K562 (cell line): ENCODE measurements at regions not wholly inside any gene's neighbourhood (a gene's known extent, or its start where the extent isn't known, plus 50 kb on each side); places are given as distances from the start of the nearest gene placed in this dataset.

Experiments
- ATAC-seq: fragments of 200-7000 bp; cut with Tn5 transposase; 3 replicates; pipeline ENCODE4 v1.9.1; 2020; ENCODE audit warnings: moderate library complexity
- BruUV-seq: library from RNA; stranded (reverse); fragments of 400-500 nt; replicated peaks from 2 replicates; lab custom pipeline; 2021; lab: Mats Ljungman, UMichigan
- CTCF ChIA-PET: fragments of 300-600 bp; formaldehyde crosslinking; extraction: SDS; loops from one replicate; lab custom pipeline; 2021; ENCODE audit warnings: low intra/inter-chr PET ratio; lab: Yijun Ruan, JAX
- POLR2A ChIA-PET: fragments of 300-600, 350-650 bp; sonication (Branson Sonifier 250); formaldehyde crosslinking; extraction: SDS; loops from one replicate; lab custom pipeline; 2021; ENCODE audit warnings: antibody characterized with exemption, inconsistent platforms; lab: Yijun Ruan, JAX
- DNase-seq, 4 experiments: peaks; one replicate each; pipeline versions ENCODE4 v3.0.0 to v3.0.0-alpha.2; 2011 to 2018; ENCODE audit warnings: low spot score in 3 of 4, mixed read lengths in 3 of 4; ENCODE audit errors: extremely low read depth in 1 of 4
- FAIRE-seq: peaks from 2 replicates; lab custom pipeline; 2011; peaks lifted over from hg19 to GRCh38; lab: Jason Lieb, UNC
- H2AFZ ChIP-seq: 2 replicates; pipeline ENCODE4 v1.6.0; 2011; ENCODE audit warnings: low read depth, low read length, control low read depth, inconsistent platforms
- H3K27ac ChIP-seq: fragments of 200-600 bp; 3 replicates; pipeline ENCODE4 v1.8.0; 2011; ENCODE audit warnings: low read depth, mild to moderate bottlenecking, control low read depth, inconsistent platforms, low read length, moderate library complexity, mixed read lengths; ENCODE audit errors: extremely low read depth
- H3K27me3 ChIP-seq, 2 experiments: fragments of 300-600 bp in 1 of 2; 2 replicates in 1 of 2; 3 replicates in 1 of 2; pipeline versions ENCODE4 v1.6.0 to v1.8.0; 2011; ENCODE audit warnings: inconsistent platforms in 2 of 2, low read length in 2 of 2, mild to moderate bottlenecking in 1 of 2, mixed read lengths in 1 of 2, moderate library complexity in 1 of 2; ENCODE audit not compliant: control insufficient read depth in 2 of 2, insufficient read depth in 2 of 2
- H3K36me3 ChIP-seq: fragments of 300-600 bp; 3 replicates; pipeline ENCODE4 v1.8.0; 2011; ENCODE audit warnings: mild to moderate bottlenecking, low read length, inconsistent platforms; ENCODE audit not compliant: control insufficient read depth, insufficient read depth
- H3K4me1 ChIP-seq, 2 experiments: fragments of 200-600 bp in 1 of 2; replicated peaks in 1 of 2; 2 replicates in 1 of 2; 3 replicates in 1 of 2; pipeline versions ENCODE4 v1.5.1 to v1.8.0; 2011; ENCODE audit warnings: inconsistent platforms in 2 of 2, low read length in 2 of 2, mild to moderate bottlenecking in 1 of 2, mixed read lengths in 1 of 2, moderate library complexity in 1 of 2; ENCODE audit not compliant: control insufficient read depth in 2 of 2, insufficient read depth in 2 of 2
- H3K4me2 ChIP-seq: 2 replicates; pipeline ENCODE4 v1.6.1; 2011; ENCODE audit warnings: low read length, control low read depth, inconsistent platforms, mixed read lengths; ENCODE audit not compliant: insufficient read depth
- H3K4me3 ChIP-seq: fragments of 200-600 bp; sonication (generic), shearing (Covaris generic); 2 replicates; pipeline ENCODE4 v1.5.1; 2016; ENCODE audit warnings: control low read depth, inconsistent platforms
- H3K79me2 ChIP-seq: fragments of 200-600 bp; 3 replicates; pipeline ENCODE4 v1.8.0; 2011; ENCODE audit warnings: low read length, inconsistent platforms; ENCODE audit not compliant: control insufficient read depth, insufficient read depth
- H3K9ac ChIP-seq, 2 experiments: 2 replicates each; pipeline versions ENCODE4 v1.6.0 to v1.6.1; 2011; ENCODE audit warnings: low read depth in 2 of 2, low read length in 2 of 2, control low read depth in 1 of 2, inconsistent platforms in 1 of 2, mild to moderate bottlenecking in 1 of 2, mixed read lengths in 1 of 2; ENCODE audit not compliant: insufficient read depth in 1 of 2
- H3K9me1 ChIP-seq: one replicate; pipeline ENCODE4 v1.6.0; 2011; ENCODE audit warnings: inconsistent platforms, mild to moderate bottlenecking, low read length, moderate library complexity; ENCODE audit not compliant: control insufficient read depth, insufficient read depth
- H3K9me3 ChIP-seq: replicated peaks from 2 replicates; pipeline ENCODE4 v1.5.1; 2011; ENCODE audit warnings: low read depth, low read length, inconsistent platforms; ENCODE audit not compliant: control insufficient read depth, insufficient read depth
- H4K20me1 ChIP-seq: replicated peaks from 2 replicates; pipeline ENCODE4 v1.6.1; 2011; ENCODE audit warnings: low read length, inconsistent platforms, mixed read lengths; ENCODE audit not compliant: control insufficient read depth, insufficient read depth
- AFF1 ChIP-seq, 2 experiments: fragments of 450-650 bp; IDR thresholded peaks; 2 replicates each; pipeline ENCODE4 v1.6.1; 2018; ENCODE audit warnings: mild to moderate bottlenecking in 2 of 2, low read depth in 1 of 2; ENCODE audit not compliant: partially characterized antibody in 2 of 2
- CBFB ChIP-seq: sonication (generic); formaldehyde crosslinking; IDR thresholded peaks from 2 replicates; pipeline ENCODE4 v1.4.0; 2020; ENCODE audit warnings: mild to moderate bottlenecking, missing genetic modification reagents
- HDAC1 ChIP-seq, 2 experiments: fragments of 450-650 bp; IDR thresholded peaks; 2 replicates each; pipeline ENCODE4 v1.6.1; 2016 to 2017; ENCODE audit warnings: inconsistent platforms in 1 of 2, mild to moderate bottlenecking in 1 of 2, moderate library complexity in 1 of 2
- ZFP30 ChIP-seq: fragments of 250-450 bp; sonication (Bioruptor Pico); IDR thresholded peaks from 2 replicates; pipeline ENCODE4 v1.8.0; 2022; ENCODE audit warnings: moderate library complexity, mild to moderate bottlenecking, inconsistent platforms, borderline replicate concordance
- WGBS: fragments of 100-300 bp; shearing (Covaris generic); methylation state at CpG from one replicate; pipeline ENCODE4 v1.1.6; 2016; ENCODE audit warnings: low coverage, mixed read lengths; ENCODE audit not compliant: insufficient coverage; ENCODE audit errors: missing lambda C conversion rate; 5-methylcytosine and 5-hydroxymethylcytosine counted together
- in situ Hi-C: fragments of 300-500 bp; cut with MboI; formaldehyde crosslinking; loops from 4 replicates; pipeline ENCODE4 v1.15.0; 2018; ENCODE audit warnings: inconsistent platforms, mixed read lengths
- intact Hi-C: fragments of 100-400 bp; cut with micrococcal nuclease; formaldehyde crosslinking; loops from 2 replicates; pipeline ENCODE4 v1.14.2; 2022

GRCh38 chr1:186564582-186564981 is 103.7 kb upstream of the PDC start:
- no peak for DNase-seq
- no peaks in the 10 kb centered on the region for H3K4me1 ChIP-seq
- no peak overlapping the region for H2AFZ ChIP-seq
- FAIRE-seq, result no peak
- no peak for TF ChIP-seq HDAC1 (IDR thresholded peaks at IDR 0.05)
- no peak for TF ChIP-seq CBFB (CRISPR knock-in tag)
- no peak for TF ChIP-seq AFF1 (IDR thresholded peaks at IDR 0.05; ENCODE audit: low read depth in 1 of 2, partially characterized antibody in 2 of 2)
- TF ChIP-seq ZFP30 (CRISPR knock-in tag), result no peak
- intact Hi-C loops, result no loop called here
- H3K27me3 ChIP-seq, result no peaks in the 10 kb centered on the region
- ChIA-PET CTCF (no interaction called here), POLR2A (no interaction called here)
- H3K4me3 ChIP-seq, result no peak overlapping the region
- no peaks in the 10 kb centered on the region for H4K20me1 ChIP-seq
- H3K9ac ChIP-seq, result no peak overlapping the region
- ATAC-seq, result no peak
- H3K27ac ChIP-seq, result no peak overlapping the region
- WGBS, result 16% methylated on average over 1 of the region's 1 CpG
- no peaks in the 10 kb centered on the region for H3K36me3 ChIP-seq
- H3K9me1 ChIP-seq, result no peaks in the 10 kb centered on the region
- no peaks in the 10 kb centered on the region for H3K79me2 ChIP-seq
- BruUV-seq, result no TSS peak
- no peak overlapping the region for H3K4me2 ChIP-seq
- in situ Hi-C loops, result no loop called here
- no peaks in the 10 kb centered on the region; the same call in 1 of the 2 replicates for H3K9me3 ChIP-seq
